Activated CD4-positive, CD25-positive, alpha-beta regulatory T cell treated with anti-CD3 and anti-CD28 coated beads, Interleukin-2, amount 50 U/mL, for 72 hours (primary cell): ENCODE measurements at regions not wholly inside any gene's neighbourhood (a gene's known extent, or its start where the extent isn't known, plus 50 kb on each side); places are given as distances from the start of the nearest gene placed in this dataset.

Source experiments
- DNase-seq: peaks from one replicate; pipeline ENCODE4 v3.0.0; 2021

GRCh38 chr1:234708700-234709395 is 98.9 kb upstream of the IRF2BP2 start:
- no peak for DNase-seq

- DNase-seq = no peak
Measured at GRCh38 chr1:234707641-234708040, 97.7 kb upstream of the IRF2BP2 start.

GRCh38 chr1:234706931-234707330 is 97.0 kb upstream of the IRF2BP2 start:
- no peak for DNase-seq

GRCh38 chr1:234706199-234706598 is 96.2 kb upstream of the IRF2BP2 start:
- no peak for DNase-seq

- DNase-seq = no peak
Measured at GRCh38 chr1:234705615-234706014, 95.6 kb upstream of the IRF2BP2 start.

GRCh38 chr1:234704106-234704887 is 94.3 kb upstream of the IRF2BP2 start:
- no peak for DNase-seq

- no peak for DNase-seq
Measured at GRCh38 chr1:234702342-234703000, 92.5 kb upstream of the IRF2BP2 start.

- no peak for DNase-seq
Measured at GRCh38 chr1:234701737-234702341, 91.9 kb upstream of the IRF2BP2 start.

- DNase-seq = no peak
Measured at GRCh38 chr1:234699795-234700665, 90.1 kb upstream of the IRF2BP2 start.

- DNase-seq = no peak
Measured at GRCh38 chr1:234698686-234699085, 88.7 kb upstream of the IRF2BP2 start.

- DNase-seq = no peak
Measured at GRCh38 chr1:234697741-234698140, 87.8 kb upstream of the IRF2BP2 start.

- no peak for DNase-seq
Measured at GRCh38 chr1:234697015-234697414, 87.0 kb upstream of the IRF2BP2 start.

GRCh38 chr1:234696148-234696576 is 86.2 kb upstream of the IRF2BP2 start:
- DNase-seq = no peak

- no peak for DNase-seq
Measured at GRCh38 chr1:234694661-234695060, 84.7 kb upstream of the IRF2BP2 start.

- DNase-seq = no peak
Measured at GRCh38 chr1:234692966-234693580, 83.1 kb upstream of the IRF2BP2 start.

- DNase-seq = no peak
Measured at GRCh38 chr1:234691567-234691966, 81.6 kb upstream of the IRF2BP2 start.

- no peak for DNase-seq
Measured at GRCh38 chr1:234690872-234691271, 80.9 kb upstream of the IRF2BP2 start.

GRCh38 chr1:234689236-234689635 is 79.3 kb upstream of the IRF2BP2 start:
- DNase-seq = no peak

GRCh38 chr1:234687011-234687410 is 77.0 kb upstream of the IRF2BP2 start:
- DNase-seq = no peak

GRCh38 chr1:234686035-234686434 is 76.1 kb upstream of the IRF2BP2 start:
- no peak for DNase-seq

GRCh38 chr1:234684856-234685255 is 74.9 kb upstream of the IRF2BP2 start:
- no peak for DNase-seq
